OCI-LY3 (cell line): ENCODE measurements at regions not wholly inside any gene's neighbourhood (a gene's known extent, or its start where the extent isn't known, plus 50 kb on each side); places are given as distances from the start of the nearest gene placed in this dataset.

Experiments
- CTCF ChIP-seq: fragments of 200-600, 300-600 bp; sonication (generic); IDR thresholded peaks from 2 replicates; pipeline ENCODE4 v1.5.1; 2014; ENCODE audit warnings: antibody characterized with exemption, low read length, low read depth
- EZH2phosphoT487 ChIP-seq: fragments of 200-600 bp; shearing (Covaris generic); IDR thresholded peaks from 2 replicates; pipeline ENCODE4 v1.6.1; 2018; ENCODE audit warnings: antibody characterized with exemption, mixed run types, low read depth

- TF ChIP-seq CTCF: no peak
- TF ChIP-seq EZH2phosphoT487: no peak
Observed at GRCh38 chr2:19829672-19830071, 72.1 kb downstream of the TTC32 start.
